AG09309 (cell line): ENCODE measurements at regions not wholly inside any gene's neighbourhood (a gene's known extent, or its start where the extent isn't known, plus 50 kb on each side); places are given as distances from the start of the nearest gene placed in this dataset.
A peak's percentile ranks its signal among the peaks of the same experiment; 100 is the strongest.

Source experiments
- DNase-seq: peaks from one replicate; pipeline ENCODE4 v3.0.0-alpha.2; 2010; ENCODE audit warnings: low read depth
- H3K4me3 ChIP-seq: 2 replicates; pipeline ENCODE4 v1.5.1; 2011; ENCODE audit warnings: mild to moderate bottlenecking, low read depth, low read length, moderate library complexity; ENCODE audit not compliant: control insufficient read depth
- TF ChIP-seq, protein P1 (sequence below): IDR thresholded peaks from 2 replicates; pipeline ENCODE4 v1.5.1; 2011; ENCODE audit warnings: mild to moderate bottlenecking, low read depth, low read length, inconsistent platforms; ENCODE audit not compliant: insufficient read depth, control insufficient read depth; ENCODE audit errors: missing control alignments

DNA sequence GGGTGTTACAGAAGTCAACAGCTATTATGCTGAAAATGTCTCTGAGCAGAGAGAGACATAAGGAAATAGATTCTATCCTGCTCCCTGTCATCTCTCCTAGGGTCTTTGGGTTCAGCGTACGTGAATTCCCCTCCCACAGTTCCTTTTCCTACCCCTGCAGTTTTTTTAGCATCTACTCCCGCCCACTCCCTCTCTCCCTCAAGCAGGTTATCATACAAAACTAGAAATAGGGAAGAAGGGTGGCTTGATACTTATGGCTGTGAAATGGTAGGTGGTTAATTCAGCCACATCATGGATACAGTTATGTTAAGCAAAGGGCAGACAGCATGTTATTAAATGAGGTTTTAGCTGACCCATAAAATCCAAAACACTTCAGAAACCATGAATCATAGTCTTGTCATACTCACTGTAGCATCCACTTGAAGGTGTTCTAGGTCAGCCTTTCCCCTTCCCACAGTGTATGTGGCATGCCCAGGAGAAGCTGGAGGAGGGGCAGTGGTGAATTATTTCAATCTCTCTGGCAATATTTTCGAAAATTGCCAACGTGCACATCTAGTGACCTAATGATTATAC lies 236.8 kb upstream of the SERP2 start:
- TF ChIP-seq, protein P1, sequence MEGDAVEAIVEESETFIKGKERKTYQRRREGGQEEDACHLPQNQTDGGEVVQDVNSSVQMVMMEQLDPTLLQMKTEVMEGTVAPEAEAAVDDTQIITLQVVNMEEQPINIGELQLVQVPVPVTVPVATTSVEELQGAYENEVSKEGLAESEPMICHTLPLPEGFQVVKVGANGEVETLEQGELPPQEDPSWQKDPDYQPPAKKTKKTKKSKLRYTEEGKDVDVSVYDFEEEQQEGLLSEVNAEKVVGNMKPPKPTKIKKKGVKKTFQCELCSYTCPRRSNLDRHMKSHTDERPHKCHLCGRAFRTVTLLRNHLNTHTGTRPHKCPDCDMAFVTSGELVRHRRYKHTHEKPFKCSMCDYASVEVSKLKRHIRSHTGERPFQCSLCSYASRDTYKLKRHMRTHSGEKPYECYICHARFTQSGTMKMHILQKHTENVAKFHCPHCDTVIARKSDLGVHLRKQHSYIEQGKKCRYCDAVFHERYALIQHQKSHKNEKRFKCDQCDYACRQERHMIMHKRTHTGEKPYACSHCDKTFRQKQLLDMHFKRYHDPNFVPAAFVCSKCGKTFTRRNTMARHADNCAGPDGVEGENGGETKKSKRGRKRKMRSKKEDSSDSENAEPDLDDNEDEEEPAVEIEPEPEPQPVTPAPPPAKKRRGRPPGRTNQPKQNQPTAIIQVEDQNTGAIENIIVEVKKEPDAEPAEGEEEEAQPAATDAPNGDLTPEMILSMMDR: no peak
- H3K4me3 ChIP-seq: no peak overlapping the region
- DNase-seq: no peak

DNA sequence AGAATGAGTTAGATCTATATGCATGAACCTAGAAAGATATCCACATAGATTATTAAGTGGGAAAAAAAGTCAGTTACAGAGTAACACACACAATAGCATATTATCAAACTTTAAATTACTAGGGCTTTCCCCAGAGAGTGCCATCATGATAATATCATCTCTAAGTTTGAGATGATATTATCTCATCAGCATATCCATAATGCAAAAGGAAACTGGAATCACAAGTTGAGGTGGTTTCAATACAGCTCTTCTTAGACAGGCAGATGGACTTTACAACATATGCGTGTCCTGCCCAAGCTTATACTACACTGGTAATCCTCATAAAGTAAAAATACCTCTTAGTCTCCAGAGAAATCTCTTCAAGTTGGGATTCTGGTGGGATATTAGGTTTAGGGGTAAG lies 236.2 kb upstream of the SERP2 start:
- TF ChIP-seq, protein P1: no peak
- no peak overlapping the region for H3K4me3 ChIP-seq
- DNase-seq: no peak

DNA sequence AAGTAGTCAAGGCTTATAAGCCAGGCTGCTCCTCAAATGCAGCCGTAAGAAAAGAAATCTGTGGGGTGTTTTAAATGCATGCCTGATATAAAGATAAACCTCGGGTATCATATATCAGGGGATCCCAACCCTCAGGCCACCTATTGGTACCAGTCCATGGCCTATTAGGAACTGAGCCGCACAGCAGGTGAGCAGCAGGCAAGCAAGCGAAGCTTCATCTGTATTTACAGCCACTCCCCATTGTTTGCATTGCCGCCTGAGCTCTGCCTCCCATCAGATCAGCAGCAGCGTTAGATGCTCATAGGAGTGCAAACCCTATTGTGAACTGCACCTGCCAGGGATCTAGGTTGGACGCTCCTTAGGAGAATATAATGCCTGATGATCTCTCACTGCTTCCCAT lies 233.5 kb upstream of the SERP2 start:
- no peak overlapping the region for H3K4me3 ChIP-seq
- TF ChIP-seq, protein P1: no peak
- no peak for DNase-seq

DNA sequence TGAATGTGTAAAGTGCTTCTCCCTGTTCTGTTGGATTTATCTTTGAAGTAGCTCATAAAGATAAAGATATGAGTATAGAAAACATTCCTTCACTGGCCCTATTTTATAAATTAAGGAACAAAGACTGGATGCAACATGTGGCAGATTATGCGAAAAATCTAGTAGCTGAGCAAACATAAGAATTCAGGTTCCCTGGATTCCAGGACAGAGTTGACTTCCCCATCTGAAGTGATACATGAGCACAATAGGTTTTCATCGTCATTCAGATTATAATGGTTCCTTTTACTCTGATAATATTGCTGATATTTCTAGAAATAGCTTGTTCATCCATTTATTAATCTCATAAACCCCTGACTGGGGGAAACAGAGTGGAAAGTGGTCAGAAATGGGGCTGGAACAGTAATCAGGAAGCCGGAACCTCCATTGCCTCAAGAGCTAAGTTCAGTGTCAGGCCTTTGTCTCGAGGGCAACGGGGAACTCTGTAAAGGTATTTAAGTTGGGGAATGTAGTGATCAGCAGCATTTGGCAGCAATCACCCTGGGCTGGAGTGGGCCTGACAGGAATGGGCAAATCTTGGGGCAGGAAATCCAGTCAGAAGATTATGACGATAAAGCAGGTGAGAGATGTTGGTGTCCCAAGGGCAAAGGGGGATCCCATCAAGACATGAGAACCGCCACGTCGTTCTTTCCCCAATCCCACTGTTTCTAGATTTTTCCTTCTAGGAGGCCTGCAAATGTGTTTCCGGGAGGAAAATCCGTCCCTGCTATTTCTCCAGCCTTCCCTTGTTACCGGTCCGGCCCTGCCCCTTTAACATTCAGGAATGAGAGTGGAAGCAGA lies 232.5 kb upstream of the SERP2 start:
- TF ChIP-seq, protein P1: no peak
- H3K4me3 ChIP-seq: peak overlapping the region; percentile 44
- no peak for DNase-seq

DNA sequence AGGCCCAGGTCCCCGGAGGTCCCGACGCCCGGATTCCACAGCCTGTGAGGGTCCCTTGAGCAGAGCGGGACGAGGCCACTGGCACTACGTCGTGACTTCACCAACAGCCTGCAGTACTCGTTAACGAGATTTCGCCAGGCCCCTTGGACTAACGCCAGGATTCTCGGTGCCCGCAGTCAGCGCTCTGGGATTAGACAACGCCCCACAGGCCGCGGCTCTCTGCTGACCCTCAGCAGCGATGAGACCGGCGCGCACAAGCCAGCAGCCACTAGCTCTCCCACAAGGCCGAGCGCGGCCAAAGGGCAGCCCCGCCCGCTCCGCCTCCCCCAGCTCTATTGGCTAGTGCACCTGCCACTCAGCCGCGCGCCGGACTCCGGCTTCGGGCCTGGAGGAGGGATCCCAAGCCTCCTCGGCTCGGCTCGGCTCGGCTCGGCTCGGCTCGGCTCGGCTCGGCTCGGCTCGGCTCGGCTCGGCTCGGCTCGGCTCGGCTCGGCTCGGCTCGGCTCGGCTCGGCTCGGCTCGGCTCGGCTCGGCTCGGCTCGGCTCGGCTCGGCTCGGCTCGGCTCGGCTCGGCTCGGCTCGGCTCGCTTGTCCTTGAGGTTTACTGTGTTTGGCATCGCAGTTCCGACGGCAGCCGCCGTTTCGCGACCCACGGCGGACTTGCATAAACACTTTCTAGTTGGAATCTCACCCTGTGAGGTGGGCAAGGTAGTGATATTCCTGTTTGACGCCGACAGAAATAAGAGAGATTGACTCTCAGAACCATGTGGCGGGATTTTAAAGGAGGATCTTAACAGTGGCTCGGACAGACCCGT lies 231.7 kb upstream of the SERP2 start:
- TF ChIP-seq, protein P1: no peak
- peak; percentile 83 for DNase-seq
- H3K4me3 ChIP-seq: peak overlapping the region; percentile 44

DNA sequence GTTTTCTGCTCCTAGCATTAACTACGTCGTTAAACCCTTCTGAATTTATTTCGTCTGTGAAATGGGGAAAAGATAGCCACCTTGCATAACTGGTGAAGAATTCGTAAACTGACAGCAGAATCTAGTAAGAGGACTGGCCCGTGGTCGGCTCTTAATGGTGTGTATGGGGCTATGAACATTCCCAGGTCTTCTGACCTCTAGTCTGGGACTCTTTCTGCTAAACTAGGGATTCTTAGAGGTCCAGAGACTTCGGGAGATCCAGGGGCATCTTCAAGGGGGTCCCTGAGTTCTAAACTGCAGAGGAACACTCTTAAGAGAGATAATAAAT lies 231.1 kb upstream of the SERP2 start:
- TF ChIP-seq, protein P1: no peak
- H3K4me3 ChIP-seq: peak overlapping the region; percentile 18
- DNase-seq: no peak
